ENCODE measurements at regions not wholly inside any gene's neighbourhood (a gene's known extent, or its start where the extent isn't known, plus 50 kb on each side); places are given as distances from the start of the nearest gene placed in this dataset.

GRCh38 chr16:35447010-35447558 is 1987.7 kb downstream of the TP53TG3F start:
- H3K9me3 ChIP-seq (ENCODE audit: low read depth, low read length) = peaks cover 16% of the 10 kb centered on the region
- H3K27me3 ChIP-seq (ENCODE audit: insufficient read depth, low read length) = no peaks in the 10 kb centered on the region
- no peaks in the 10 kb centered on the region for H3K36me3 ChIP-seq (ENCODE audit: insufficient read depth, low read length)
- H3K4me3 ChIP-seq (ENCODE audit: insufficient read depth, low read length) = no peak overlapping the region
- no peaks in the 10 kb centered on the region for H4K20me1 ChIP-seq (ENCODE audit: insufficient read depth, low read length)
- H3K79me2 ChIP-seq (ENCODE audit: insufficient read depth, low read length) = no peaks in the 10 kb centered on the region
- H3K4me2 ChIP-seq (ENCODE audit: insufficient read depth, low read length) = no peak overlapping the region
- no peaks in the 10 kb centered on the region for H3K4me1 ChIP-seq (ENCODE audit: insufficient read depth, low read length)
- no peak overlapping the region for H2AFZ ChIP-seq (ENCODE audit: low read length)
- no peak for TF ChIP-seq CTCF (IDR thresholded peaks at IDR 0.05; ENCODE audit: extremely low read depth, low read depth, low read length)
- no peak for DNase-seq (ENCODE audit: insufficient read length, low spot score, missing footprints)
- H3K27ac ChIP-seq (ENCODE audit: low read depth, low read length) = no peak overlapping the region

GRCh38 chr16:35449663-35450062 is 1990.3 kb downstream of the TP53TG3F start:
- peaks cover 16% of the 10 kb centered on the region for H3K9me3 ChIP-seq (ENCODE audit: low read depth, low read length)
- DNase-seq (ENCODE audit: insufficient read length, low spot score, missing footprints) = no peak

GRCh38 chr16:35450648-35451047 is 1991.2 kb downstream of the TP53TG3F start:
- H3K27ac ChIP-seq (ENCODE audit: low read depth, low read length) = no peak overlapping the region
- H3K4me2 ChIP-seq (ENCODE audit: insufficient read depth, low read length) = no peak overlapping the region
- H3K27me3 ChIP-seq (ENCODE audit: insufficient read depth, low read length) = no peaks in the 10 kb centered on the region
- H3K79me2 ChIP-seq (ENCODE audit: insufficient read depth, low read length) = no peaks in the 10 kb centered on the region
- no peaks in the 10 kb centered on the region for H4K20me1 ChIP-seq (ENCODE audit: insufficient read depth, low read length)
- H2AFZ ChIP-seq (ENCODE audit: low read length) = no peak overlapping the region
- TF ChIP-seq CTCF (IDR thresholded peaks at IDR 0.05; ENCODE audit: extremely low read depth, low read depth, low read length) = no peak
- no peaks in the 10 kb centered on the region for H3K36me3 ChIP-seq (ENCODE audit: insufficient read depth, low read length)
- H3K4me1 ChIP-seq (ENCODE audit: insufficient read depth, low read length) = no peaks in the 10 kb centered on the region
- H3K4me3 ChIP-seq (ENCODE audit: insufficient read depth, low read length) = no peak overlapping the region
- H3K9me3 ChIP-seq (ENCODE audit: low read depth, low read length) = peaks cover 16% of the 10 kb centered on the region
- no peak for DNase-seq (ENCODE audit: insufficient read length, low spot score, missing footprints)

More at GRCh38 chr16:35449663-35450062, 1990.3 kb downstream of the TP53TG3F start:
- Histone ChIP-seq H4K20me1 (ENCODE audit: insufficient read depth, low read length) (no peaks in the 10 kb centered on the region), H2AFZ (ENCODE audit: low read length) (no peak overlapping the region), H3K79me2 (ENCODE audit: insufficient read depth, low read length) (no peaks in the 10 kb centered on the region), H3K27me3 (ENCODE audit: insufficient read depth, low read length) (no peaks in the 10 kb centered on the region), H3K27ac (ENCODE audit: low read depth, low read length) (no peak overlapping the region), H3K4me3 (ENCODE audit: insufficient read depth, low read length) (no peak overlapping the region), H3K36me3 (ENCODE audit: insufficient read depth, low read length) (no peaks in the 10 kb centered on the region), H3K4me2 (ENCODE audit: insufficient read depth, low read length) (no peak overlapping the region), H3K4me1 (ENCODE audit: insufficient read depth, low read length) (no peaks in the 10 kb centered on the region)
- no peak for TF ChIP-seq CTCF (IDR thresholded peaks at IDR 0.05; ENCODE audit: extremely low read depth, low read depth, low read length)

GRCh38 chr16:35452471-35452870 is 1993.1 kb downstream of the TP53TG3F start:
- no peaks in the 10 kb centered on the region for H3K79me2 ChIP-seq (ENCODE audit: insufficient read depth, low read length)
- no peaks in the 10 kb centered on the region for H3K36me3 ChIP-seq (ENCODE audit: insufficient read depth, low read length)
- DNase-seq (ENCODE audit: insufficient read length, low spot score, missing footprints) = no peak
- no peak overlapping the region for H3K4me2 ChIP-seq (ENCODE audit: insufficient read depth, low read length)
- TF ChIP-seq CTCF (IDR thresholded peaks at IDR 0.05; ENCODE audit: extremely low read depth, low read depth, low read length) = no peak
- no peak overlapping the region for H2AFZ ChIP-seq (ENCODE audit: low read length)
- H3K9me3 ChIP-seq (ENCODE audit: low read depth, low read length) = peaks cover 9% of the 10 kb centered on the region
- no peak overlapping the region for H3K27ac ChIP-seq (ENCODE audit: low read depth, low read length)
- no peak overlapping the region for H3K4me3 ChIP-seq (ENCODE audit: insufficient read depth, low read length)
- H3K27me3 ChIP-seq (ENCODE audit: insufficient read depth, low read length) = no peaks in the 10 kb centered on the region
- H3K4me1 ChIP-seq (ENCODE audit: insufficient read depth, low read length) = no peaks in the 10 kb centered on the region
- H4K20me1 ChIP-seq (ENCODE audit: insufficient read depth, low read length) = no peaks in the 10 kb centered on the region

Measured in osteoblast (primary cell).